B cell (primary cell): ENCODE measurements at regions not wholly inside any gene's neighbourhood (a gene's known extent, or its start where the extent isn't known, plus 50 kb on each side); places are given as distances from the start of the nearest gene placed in this dataset.

Source experiments
- ATAC-seq: fragments of 200-7000 bp; cut with Tn5 transposase; one replicate; pipeline ENCODE4 v1.10.0; 2021; ENCODE audit warnings: low read depth, mild to moderate bottlenecking, moderate number of reproducible peaks, moderate library complexity
- CTCF ChIA-PET: fragments of 350-600 bp; sonication (Branson Sonifier 250); formaldehyde crosslinking; loops from one replicate; lab custom pipeline; 2021; ENCODE audit warnings: antibody characterized with exemption, inconsistent platforms; lab: Charles Lee
- POLR2A ChIA-PET: fragments of 350-600 bp; sonication (Branson Sonifier 250); formaldehyde crosslinking; loops from one replicate; lab custom pipeline; 2021; ENCODE audit warnings: antibody characterized with exemption; lab: Charles Lee
- DNase-seq: peaks from one replicate; pipeline ENCODE4 v3.0.0; 2013
- H2AFZ ChIP-seq: 2 replicates; pipeline ENCODE4 v1.6.1; 2012; ENCODE audit warnings: mild to moderate bottlenecking, low read depth, low read length; ENCODE audit not compliant: insufficient read depth, poor library complexity, severe bottlenecking
- H3K27ac ChIP-seq, 2 donors: 1 replicate in 1 of 2; 2 replicates in 1 of 2; pipeline ENCODE4 v1.5.1; 2012 to 2013; ENCODE audit warnings: low read length in 2 of 2, mild to moderate bottlenecking in 2 of 2, moderate library complexity in 1 of 2
- H3K27me3 ChIP-seq, 4 experiments: fragments of 200-600 bp in 1 of 4; sonication (generic) in 1 of 4; replicated peaks in 1 of 4; 1 replicate in 2 of 4; 2 replicates in 2 of 4; pipeline versions ENCODE4 v1.6.1 to v1.7.0; 2013 to 2016; ENCODE audit warnings: low read length in 3 of 4, mild to moderate bottlenecking in 2 of 4, mixed read lengths in 1 of 4, moderate library complexity in 1 of 4; ENCODE audit not compliant: insufficient read depth in 4 of 4, control insufficient read depth in 3 of 4; ENCODE audit errors: control extremely low read depth in 1 of 4
- H3K36me3 ChIP-seq, 2 experiments: replicated peaks in 1 of 2; 1 replicate in 1 of 2; 2 replicates in 1 of 2; pipeline versions ENCODE4 v1.6.1 to v1.7.1; 2013; ENCODE audit warnings: low read length in 1 of 2; ENCODE audit not compliant: insufficient read depth in 2 of 2, control insufficient read depth in 1 of 2; ENCODE audit errors: control extremely low read depth in 1 of 2, extremely low read depth in 1 of 2
- H3K4me1 ChIP-seq, 2 donors: fragments of 200-600 bp in 1 of 2; sonication (generic) in 1 of 2; 1 replicate in 1 of 2; 2 replicates in 1 of 2; pipeline versions ENCODE4 v1.5.1 to v1.6.1; 2013 to 2017; ENCODE audit warnings: low read length in 2 of 2; ENCODE audit not compliant: control insufficient read depth in 2 of 2, insufficient read depth in 2 of 2
- H3K4me2 ChIP-seq: replicated peaks from 2 replicates; pipeline ENCODE3; 2012; ENCODE audit warnings: mild to moderate bottlenecking, low read depth, low read length; ENCODE audit not compliant: poor library complexity, severe bottlenecking
- H3K4me3 ChIP-seq, 5 experiments: fragments of 200-600 bp in 1 of 5; sonication (generic) in 1 of 5; 1 replicate in 3 of 5; 2 replicates in 2 of 5; pipeline versions ENCODE4 v1.5.1 to v1.7.0; 2011 to 2016; ENCODE audit warnings: low read length in 4 of 5, mild to moderate bottlenecking in 4 of 5, low read depth in 2 of 5, control low read depth in 1 of 5, moderate library complexity in 1 of 5; ENCODE audit not compliant: insufficient read depth in 1 of 5; ENCODE audit errors: control extremely low read depth in 1 of 5, extremely low read depth in 1 of 5
- H3K79me2 ChIP-seq: fragments of 200-600 bp; sonication (generic); one replicate; pipeline ENCODE4 v1.6.0; 2016; ENCODE audit warnings: low read length; ENCODE audit not compliant: control insufficient read depth, insufficient read depth
- H3K9ac ChIP-seq: fragments of 200-600 bp; sonication (generic); 2 replicates; pipeline ENCODE4 v1.6.1; 2017; ENCODE audit warnings: mild to moderate bottlenecking, low read length, moderate library complexity
- H3K9me3 ChIP-seq, 3 donors: one replicate each; pipeline versions ENCODE4 v1.6.1 to v1.7.1; 2013; ENCODE audit warnings: low read length in 2 of 3; ENCODE audit not compliant: control insufficient read depth in 2 of 3, insufficient read depth in 1 of 3; ENCODE audit errors: control extremely low read depth in 1 of 3
- H4K20me1 ChIP-seq: 2 replicates; pipeline ENCODE4 v1.6.0; 2012; ENCODE audit warnings: mild to moderate bottlenecking, low read length; ENCODE audit not compliant: insufficient read depth, control insufficient read depth, poor library complexity, severe bottlenecking
- H3K27ac Mint-ChIP-seq: one replicate; pipeline ENCODE4 v1.8.0; 2021; ENCODE audit warnings: mixed read lengths
- H3K27me3 Mint-ChIP-seq: one replicate; pipeline ENCODE4 v1.8.0; 2021; ENCODE audit warnings: mixed read lengths
- H3K4me1 Mint-ChIP-seq: one replicate; pipeline ENCODE4 v1.8.0; 2021; ENCODE audit warnings: mixed read lengths
- H3K4me3 Mint-ChIP-seq: one replicate; pipeline ENCODE4 v1.8.0; 2021; ENCODE audit warnings: mixed read lengths
- H3K9me3 Mint-ChIP-seq: one replicate; pipeline ENCODE4 v1.8.0; 2022; ENCODE audit warnings: mixed read lengths; ENCODE audit not compliant: insufficient read depth
- EZH2 ChIP-seq: IDR thresholded peaks from 2 replicates; pipeline ENCODE4 v1.6.1; 2012; ENCODE audit warnings: borderline replicate concordance, low read depth, mild to moderate bottlenecking, moderate library complexity, low read length; ENCODE audit not compliant: insufficient read depth, poor library complexity, severe bottlenecking
- WGBS: methylation state at CpG from one replicate; pipeline ENCODE4 v1.1.5; 2013; ENCODE audit warnings: missing lambda C conversion rate; ENCODE audit not compliant: insufficient coverage; 5-methylcytosine and 5-hydroxymethylcytosine counted together
- intact Hi-C: fragments of 100-400 bp; cut with micrococcal nuclease; formaldehyde crosslinking; loops from one replicate; pipeline ENCODE4 v1.10.0; 2022
- TF ChIP-seq, protein P1 (sequence below): fragments of 200-600 bp; IDR thresholded peaks from one replicate; pipeline ENCODE4 v1.8.0; 2022; ENCODE audit warnings: antibody characterized with exemption, mild to moderate bottlenecking

DNA sequence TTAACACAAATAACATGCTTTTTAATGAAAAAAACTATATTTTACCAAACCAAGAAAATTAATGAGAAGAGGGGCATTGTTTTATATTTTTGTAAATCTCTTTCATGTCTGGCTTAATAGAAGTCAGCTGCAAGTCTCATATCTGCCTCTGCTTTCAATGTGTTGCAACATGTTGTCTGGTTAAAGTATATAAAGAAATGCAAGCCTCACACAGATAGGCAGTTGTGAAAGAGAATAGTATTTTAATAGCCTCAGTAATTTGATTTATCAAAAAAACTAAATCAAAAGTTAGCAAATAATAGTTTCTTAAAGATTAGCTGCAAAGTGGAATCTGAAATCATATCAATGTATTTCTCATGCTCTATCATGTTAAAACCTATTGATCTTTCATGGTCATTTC lies 52.9 kb upstream of the NCOA1 start:
- H3K4me3 ChIP-seq = no peak overlapping the region
- DNase-seq = no peak
- no peak overlapping the region for H3K27ac ChIP-seq
- H3K4me1 ChIP-seq = no peaks in the 10 kb centered on the region
- no peaks in the 10 kb centered on the region for H3K27me3 ChIP-seq
- no peaks in the 10 kb centered on the region for H3K9me3 ChIP-seq
- no peaks in the 10 kb centered on the region for H3K27me3 Mint-ChIP-seq
- no peak overlapping the region for H3K27ac Mint-ChIP-seq
- no peaks in the 10 kb centered on the region for H4K20me1 ChIP-seq
- H3K4me2 ChIP-seq = no peak overlapping the region
- ChIA-PET POLR2A (interaction anchor here (0.6 kb wide), 1 partner anchor 600 kb away, joined by 3 read pairs; no protein-coding TSS in a partner anchor), CTCF (interaction anchor here (0.6 to 0.8 kb wide), 3 partner anchors 29 to 389 kb away, joined by 3 read pairs; no protein-coding TSS in a partner anchor)
- H2AFZ ChIP-seq = no peak overlapping the region
- H3K36me3 ChIP-seq = no peaks in the 10 kb centered on the region
- no peak for ATAC-seq
- H3K4me3 Mint-ChIP-seq = no peak overlapping the region
- no peaks in the 10 kb centered on the region for H3K4me1 Mint-ChIP-seq
- H3K9ac ChIP-seq = no peak overlapping the region
- H3K9me3 Mint-ChIP-seq = no peaks in the 10 kb centered on the region
- no peaks in the 10 kb centered on the region for H3K79me2 ChIP-seq
- intact Hi-C loops = no loop called here
- TF ChIP-seq EZH2 = no peak

DNA sequence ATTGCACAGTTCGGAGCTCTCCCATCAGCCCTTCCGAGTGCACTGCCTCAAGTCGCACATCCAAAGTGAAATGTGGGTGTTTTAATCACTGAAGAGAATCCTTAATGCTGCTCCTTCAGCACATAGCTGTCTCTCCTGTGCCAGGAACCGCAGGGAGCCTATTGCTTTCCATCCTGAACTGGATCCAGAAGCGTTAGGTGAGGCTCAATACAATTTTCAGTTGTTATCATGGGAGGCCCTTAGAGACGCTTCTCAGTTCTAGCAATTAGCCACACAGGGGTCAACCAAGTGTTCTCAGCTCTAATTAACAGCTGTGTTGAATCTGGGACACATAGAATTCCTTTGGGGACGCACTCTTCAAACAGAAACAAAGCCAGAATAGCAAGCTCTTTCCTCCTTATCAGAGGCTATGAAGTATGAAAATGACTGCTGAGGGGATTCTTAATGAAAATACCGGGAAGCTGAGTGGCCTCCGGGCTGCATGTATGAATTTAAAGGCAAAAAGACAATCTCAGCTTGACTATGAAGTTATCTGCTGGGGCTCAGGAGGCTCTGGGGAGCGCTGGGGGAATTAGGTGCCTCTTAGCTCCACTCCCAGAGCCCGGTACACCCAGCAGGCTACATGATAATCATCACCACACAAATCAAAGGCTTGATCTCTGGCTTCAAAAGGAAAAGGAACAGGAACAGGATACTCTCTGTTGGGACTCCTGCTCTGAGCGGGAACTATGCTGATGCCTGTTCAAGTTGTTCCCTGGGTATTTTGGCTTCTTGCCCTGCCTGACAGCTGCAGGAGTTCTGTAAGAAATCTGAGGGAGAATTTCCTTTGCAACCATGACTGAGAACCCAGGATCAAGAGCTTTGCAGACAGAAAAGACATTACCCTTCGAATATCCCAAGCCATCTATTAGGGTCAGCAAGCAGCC lies 55.4 kb upstream of the NCOA1 start:
- intact Hi-C loops = no loop called here
- H3K27me3 Mint-ChIP-seq = no peaks in the 10 kb centered on the region
- 80% methylated on average over 10 of the region's 13 CpGs for WGBS
- H3K4me2 ChIP-seq = no peak overlapping the region
- H3K9ac ChIP-seq = no peak overlapping the region
- H3K4me1 Mint-ChIP-seq = no peaks in the 10 kb centered on the region
- H3K27ac ChIP-seq = no peak overlapping the region
- H3K4me1 ChIP-seq = no peaks in the 10 kb centered on the region
- H3K9me3 Mint-ChIP-seq = no peaks in the 10 kb centered on the region
- no peak overlapping the region for H3K27ac Mint-ChIP-seq
- POLR2A ChIA-PET = interaction anchor here (0.6 kb wide), 1 partner anchor 324 kb away, joined by 3 read pairs; no protein-coding TSS in a partner anchor
- H4K20me1 ChIP-seq = no peaks in the 10 kb centered on the region
- no peaks in the 10 kb centered on the region for H3K27me3 ChIP-seq
- H3K4me3 ChIP-seq = no peak overlapping the region
- no peaks in the 10 kb centered on the region for H3K36me3 ChIP-seq
- no peak for TF ChIP-seq EZH2
- TF ChIP-seq, protein P1, sequence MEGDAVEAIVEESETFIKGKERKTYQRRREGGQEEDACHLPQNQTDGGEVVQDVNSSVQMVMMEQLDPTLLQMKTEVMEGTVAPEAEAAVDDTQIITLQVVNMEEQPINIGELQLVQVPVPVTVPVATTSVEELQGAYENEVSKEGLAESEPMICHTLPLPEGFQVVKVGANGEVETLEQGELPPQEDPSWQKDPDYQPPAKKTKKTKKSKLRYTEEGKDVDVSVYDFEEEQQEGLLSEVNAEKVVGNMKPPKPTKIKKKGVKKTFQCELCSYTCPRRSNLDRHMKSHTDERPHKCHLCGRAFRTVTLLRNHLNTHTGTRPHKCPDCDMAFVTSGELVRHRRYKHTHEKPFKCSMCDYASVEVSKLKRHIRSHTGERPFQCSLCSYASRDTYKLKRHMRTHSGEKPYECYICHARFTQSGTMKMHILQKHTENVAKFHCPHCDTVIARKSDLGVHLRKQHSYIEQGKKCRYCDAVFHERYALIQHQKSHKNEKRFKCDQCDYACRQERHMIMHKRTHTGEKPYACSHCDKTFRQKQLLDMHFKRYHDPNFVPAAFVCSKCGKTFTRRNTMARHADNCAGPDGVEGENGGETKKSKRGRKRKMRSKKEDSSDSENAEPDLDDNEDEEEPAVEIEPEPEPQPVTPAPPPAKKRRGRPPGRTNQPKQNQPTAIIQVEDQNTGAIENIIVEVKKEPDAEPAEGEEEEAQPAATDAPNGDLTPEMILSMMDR = no peak
- peak overlapping the region; percentile 28 for H2AFZ ChIP-seq
- no peak for DNase-seq
- H3K9me3 ChIP-seq = no peaks in the 10 kb centered on the region
- ATAC-seq = no peak
- H3K79me2 ChIP-seq = no peaks in the 10 kb centered on the region
- CTCF ChIA-PET = interaction anchor here (1.7 kb wide), 1 partner anchor 392 kb away, joined by 7 read pairs; no protein-coding TSS in a partner anchor
- no peak overlapping the region for H3K4me3 Mint-ChIP-seq
